GM10266 (cell line): ENCODE measurements at regions not wholly inside any gene's neighbourhood (a gene's known extent, or its start where the extent isn't known, plus 50 kb on each side); places are given as distances from the start of the nearest gene placed in this dataset.
"Not testable (repeated sequence)": the region's sequence is repeated elsewhere in the genome, so short reads cannot be mapped to it uniquely, and the experiment has no call there.

Source experiments
- DNase-seq: peaks from one replicate; pipeline ENCODE4 v3.0.0; 2012; ENCODE audit errors: extremely low spot score
- TF ChIP-seq, protein P1 (sequence below): IDR thresholded peaks from 2 replicates; pipeline ENCODE4 v1.5.1; 2012; ENCODE audit warnings: mild to moderate bottlenecking, low read depth; ENCODE audit not compliant: control insufficient read depth, insufficient read depth; ENCODE audit errors: missing control alignments

DNA sequence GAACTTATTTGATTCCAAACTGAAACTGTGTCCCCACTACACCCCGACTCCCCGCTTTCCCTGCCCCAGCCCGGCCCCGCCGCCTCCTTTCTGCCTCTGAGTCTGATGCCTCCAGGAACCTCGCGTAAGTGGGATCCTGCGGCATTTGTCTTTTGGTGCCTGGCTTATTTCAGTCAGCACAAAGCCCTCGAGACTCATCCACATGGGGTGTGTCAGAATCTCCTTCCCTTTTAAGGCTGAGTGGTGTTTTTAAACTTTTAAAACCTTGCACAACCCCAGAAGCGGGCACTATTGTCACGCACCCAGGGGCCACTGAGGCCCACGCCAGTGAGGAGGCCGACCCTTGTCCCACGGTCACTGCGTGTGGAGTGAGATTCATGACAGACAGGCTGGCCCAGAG is 206.9 kb downstream of the NPIPB11 start:
- not testable (repeated sequence) for DNase-seq

DNA sequence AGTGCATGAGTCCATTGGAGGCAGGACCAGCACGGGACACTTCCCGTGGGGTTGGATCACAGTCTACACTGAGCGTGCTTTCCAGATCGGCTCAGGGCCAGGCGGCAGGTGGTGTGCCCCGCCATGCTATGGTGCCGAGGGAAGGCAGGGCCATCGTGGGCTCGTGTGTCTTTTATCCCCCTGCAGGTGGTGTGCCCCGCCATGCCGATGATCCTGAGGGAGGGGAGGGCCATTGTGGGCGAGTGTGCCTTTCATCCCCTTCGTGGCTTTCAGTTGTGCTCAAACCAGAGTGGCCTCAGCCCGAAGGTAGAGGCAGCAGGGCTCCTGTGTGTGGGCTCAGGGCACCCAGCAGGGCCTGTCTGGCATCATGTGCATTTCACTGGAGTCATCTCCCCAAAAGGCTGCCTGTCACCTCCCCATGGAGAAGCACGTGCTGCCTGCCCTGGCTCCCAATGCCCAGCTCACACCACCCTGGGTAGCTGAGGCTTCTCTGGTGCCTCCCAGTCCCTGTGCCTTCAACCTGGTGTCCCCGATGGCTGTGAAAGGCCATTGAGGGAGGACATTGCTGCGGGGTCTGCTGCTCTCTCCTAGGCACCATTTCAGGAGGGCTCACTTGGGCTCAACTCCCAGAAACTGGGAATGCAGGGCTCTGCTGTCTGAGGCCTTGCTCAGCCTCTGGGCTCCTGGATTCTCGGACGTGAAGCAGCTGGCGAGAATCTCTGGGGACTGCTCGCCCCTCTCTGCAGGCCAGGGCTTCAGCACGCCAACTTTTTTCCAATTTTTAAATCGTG is 207.6 kb downstream of the NPIPB11 start:
- DNase-seq, result no peak
- TF ChIP-seq, protein P1, sequence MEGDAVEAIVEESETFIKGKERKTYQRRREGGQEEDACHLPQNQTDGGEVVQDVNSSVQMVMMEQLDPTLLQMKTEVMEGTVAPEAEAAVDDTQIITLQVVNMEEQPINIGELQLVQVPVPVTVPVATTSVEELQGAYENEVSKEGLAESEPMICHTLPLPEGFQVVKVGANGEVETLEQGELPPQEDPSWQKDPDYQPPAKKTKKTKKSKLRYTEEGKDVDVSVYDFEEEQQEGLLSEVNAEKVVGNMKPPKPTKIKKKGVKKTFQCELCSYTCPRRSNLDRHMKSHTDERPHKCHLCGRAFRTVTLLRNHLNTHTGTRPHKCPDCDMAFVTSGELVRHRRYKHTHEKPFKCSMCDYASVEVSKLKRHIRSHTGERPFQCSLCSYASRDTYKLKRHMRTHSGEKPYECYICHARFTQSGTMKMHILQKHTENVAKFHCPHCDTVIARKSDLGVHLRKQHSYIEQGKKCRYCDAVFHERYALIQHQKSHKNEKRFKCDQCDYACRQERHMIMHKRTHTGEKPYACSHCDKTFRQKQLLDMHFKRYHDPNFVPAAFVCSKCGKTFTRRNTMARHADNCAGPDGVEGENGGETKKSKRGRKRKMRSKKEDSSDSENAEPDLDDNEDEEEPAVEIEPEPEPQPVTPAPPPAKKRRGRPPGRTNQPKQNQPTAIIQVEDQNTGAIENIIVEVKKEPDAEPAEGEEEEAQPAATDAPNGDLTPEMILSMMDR, result no peak

DNA sequence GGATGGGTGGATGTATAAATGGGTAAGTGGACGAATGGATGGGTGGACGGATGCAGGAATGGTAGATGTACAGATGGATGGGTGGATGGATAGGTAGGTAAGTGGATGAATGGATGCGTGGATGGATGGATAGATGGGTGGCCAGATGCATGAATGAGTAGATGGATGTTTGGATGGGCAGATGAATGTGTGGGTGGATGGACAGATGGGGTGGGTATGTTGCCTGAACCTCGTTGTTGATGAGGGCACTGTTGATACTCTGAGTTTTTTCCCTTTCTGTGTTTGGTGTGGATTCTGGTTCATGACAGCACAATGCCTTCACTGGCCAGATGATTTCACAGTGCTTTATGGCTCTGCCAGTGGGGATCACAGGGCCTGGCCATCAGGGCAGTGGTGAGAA is 208.3 kb downstream of the NPIPB11 start:
- TF ChIP-seq, protein P1, result no peak
- DNase-seq, result no peak

DNA sequence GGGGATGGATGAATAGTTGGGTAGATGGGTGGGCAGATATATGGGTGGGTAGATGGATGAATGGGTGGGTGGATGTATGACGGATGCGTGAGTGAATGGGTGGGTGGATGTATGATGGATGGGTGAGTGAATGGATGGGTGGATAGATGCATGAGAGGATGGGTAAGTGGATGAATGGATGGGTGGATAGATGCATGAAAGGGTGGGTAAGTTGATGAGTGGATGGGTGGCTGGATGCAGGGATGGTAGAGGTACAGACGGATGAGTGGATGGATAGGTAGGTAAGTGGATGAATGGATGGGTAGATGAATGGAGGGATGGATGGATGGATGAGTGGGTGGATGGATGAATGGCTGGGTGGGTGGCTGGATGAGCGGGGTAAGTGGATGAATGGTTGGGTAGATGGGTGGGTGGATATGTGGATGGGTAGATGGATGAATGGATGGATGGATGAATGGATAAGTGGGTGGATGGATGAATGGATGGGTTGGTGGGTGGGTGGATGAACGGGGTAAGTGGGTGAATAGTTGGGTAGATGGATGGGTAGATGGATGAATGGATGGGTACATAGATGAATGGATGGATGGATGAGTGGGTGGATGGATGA is 208.9 kb downstream of the NPIPB11 start:
- not testable (repeated sequence) for DNase-seq

DNA sequence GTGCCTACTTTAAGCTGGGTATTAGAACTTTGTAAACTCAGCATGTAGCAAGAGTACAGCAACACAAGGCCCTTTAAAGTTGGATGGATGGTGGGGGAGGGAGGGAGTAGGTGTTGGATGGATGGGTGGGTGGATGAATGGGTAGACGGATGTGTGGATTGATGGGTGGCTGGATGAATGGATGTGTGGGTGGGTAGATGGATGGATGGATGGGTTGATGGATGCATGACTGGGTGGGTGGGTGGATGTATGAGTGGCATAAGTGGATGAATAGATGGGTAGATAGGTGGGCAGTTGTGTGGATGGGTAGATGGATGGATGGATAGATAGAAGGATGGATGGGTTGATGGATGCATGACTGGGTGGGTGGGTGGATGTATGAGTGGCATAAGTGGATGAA is 209.8 kb downstream of the NPIPB11 start:
- DNase-seq, result not testable (repeated sequence)

DNA sequence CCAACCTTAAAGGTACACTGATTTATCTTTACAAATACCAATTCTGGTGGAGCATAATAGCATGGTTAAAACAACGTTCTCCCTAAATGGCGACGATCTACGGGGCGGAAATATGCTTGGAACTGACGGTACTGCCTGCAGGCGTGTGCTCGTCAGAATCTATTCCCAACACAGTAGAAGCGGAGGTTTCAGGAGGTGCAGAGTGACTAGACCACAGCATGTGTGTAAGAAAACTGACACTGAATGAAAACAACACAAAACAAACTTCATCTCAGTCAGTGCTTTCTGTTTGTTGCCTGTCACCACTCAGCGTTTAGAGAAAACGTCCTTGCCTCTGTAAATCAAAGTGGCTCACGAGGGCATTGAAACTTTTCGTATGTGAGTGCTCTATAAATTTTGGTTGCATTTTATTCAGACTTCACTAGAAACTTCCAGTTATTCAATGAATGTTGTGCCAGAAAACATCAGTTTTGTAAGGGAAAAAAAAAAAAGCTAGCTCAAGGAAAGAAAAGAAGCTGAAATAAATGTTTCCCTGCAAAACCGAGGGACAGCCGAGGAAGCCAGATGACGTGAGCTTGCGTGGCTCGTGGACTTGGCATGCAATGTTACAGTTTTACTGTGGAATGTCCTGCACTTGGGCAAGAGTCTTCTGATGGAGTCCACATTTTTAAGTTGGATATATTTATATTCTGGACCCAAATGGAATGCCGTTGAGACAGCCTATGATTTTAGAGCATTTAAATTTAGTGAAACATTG is 210.4 kb downstream of the LAT start:
- not testable (repeated sequence) for DNase-seq

DNA sequence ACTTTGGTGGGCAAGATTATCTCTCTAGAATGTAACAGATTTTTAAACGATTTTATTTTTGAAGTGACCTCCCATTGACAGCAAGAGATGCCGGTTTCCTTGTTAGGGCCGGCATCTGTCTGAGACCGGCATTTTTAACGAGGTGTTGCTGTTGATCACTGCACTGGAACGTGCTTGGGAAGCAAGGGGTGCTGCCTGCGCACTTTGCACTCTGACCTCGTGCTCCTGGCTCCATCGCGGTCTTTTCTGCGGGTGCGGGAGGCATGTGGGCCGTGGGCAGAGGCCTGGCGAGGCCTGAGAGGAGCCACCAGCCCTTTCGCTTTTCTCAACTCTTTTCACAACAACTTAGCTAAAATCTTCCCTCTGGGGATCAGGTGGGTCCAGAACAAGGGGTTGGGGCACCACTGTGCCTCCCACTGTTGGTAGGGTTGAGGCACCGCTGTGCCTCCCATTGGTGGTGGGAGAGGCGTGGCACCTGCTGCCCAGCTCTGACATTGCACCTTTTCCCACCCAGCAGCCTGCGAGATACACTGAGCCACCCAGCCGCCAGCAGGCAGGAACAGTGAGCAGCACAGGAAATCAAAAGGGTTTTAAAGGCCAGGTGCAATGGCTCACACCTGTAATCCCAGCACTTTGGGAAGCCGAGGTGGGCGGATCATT is 209.5 kb downstream of the LAT start:
- DNase-seq, result not testable (repeated sequence)

DNA sequence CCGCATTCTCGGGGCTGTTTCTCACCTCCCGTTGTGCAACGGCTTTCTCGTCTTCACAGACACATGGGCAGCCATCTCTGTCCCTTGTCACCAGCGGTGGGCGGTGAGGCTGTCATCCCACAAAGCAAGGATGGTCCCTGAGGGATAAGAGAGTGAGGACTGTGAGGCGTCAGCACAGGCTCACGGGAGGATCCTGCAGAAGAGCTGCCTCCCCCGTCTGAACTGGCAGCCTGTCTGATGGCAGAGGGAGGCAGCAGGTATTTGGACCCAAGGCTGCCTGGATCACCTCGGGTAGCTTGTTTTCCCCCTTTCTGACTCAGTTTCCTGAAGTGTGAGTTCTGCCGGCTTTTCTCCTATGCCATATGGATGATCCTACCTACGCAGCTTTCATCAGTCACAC is 208.8 kb downstream of the LAT start:
- DNase-seq, result not testable (repeated sequence)

DNA sequence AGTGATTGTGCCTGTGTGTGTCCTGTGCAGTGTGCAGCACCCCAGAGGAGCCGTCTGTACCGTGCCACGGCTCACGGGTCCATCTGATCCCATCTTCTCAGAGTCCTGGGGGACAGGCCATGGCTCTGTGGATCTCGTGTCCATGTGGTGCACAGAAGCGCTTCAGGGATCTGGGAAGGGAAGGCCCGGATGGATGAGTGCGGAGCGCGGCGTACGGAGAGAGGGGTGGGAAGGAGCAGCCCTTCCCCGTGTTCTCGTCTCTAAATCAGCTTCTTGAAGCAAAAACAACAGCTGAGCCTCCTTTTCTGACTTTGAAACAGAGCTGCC is 208.4 kb downstream of the LAT start:
- not testable (repeated sequence) for DNase-seq

DNA sequence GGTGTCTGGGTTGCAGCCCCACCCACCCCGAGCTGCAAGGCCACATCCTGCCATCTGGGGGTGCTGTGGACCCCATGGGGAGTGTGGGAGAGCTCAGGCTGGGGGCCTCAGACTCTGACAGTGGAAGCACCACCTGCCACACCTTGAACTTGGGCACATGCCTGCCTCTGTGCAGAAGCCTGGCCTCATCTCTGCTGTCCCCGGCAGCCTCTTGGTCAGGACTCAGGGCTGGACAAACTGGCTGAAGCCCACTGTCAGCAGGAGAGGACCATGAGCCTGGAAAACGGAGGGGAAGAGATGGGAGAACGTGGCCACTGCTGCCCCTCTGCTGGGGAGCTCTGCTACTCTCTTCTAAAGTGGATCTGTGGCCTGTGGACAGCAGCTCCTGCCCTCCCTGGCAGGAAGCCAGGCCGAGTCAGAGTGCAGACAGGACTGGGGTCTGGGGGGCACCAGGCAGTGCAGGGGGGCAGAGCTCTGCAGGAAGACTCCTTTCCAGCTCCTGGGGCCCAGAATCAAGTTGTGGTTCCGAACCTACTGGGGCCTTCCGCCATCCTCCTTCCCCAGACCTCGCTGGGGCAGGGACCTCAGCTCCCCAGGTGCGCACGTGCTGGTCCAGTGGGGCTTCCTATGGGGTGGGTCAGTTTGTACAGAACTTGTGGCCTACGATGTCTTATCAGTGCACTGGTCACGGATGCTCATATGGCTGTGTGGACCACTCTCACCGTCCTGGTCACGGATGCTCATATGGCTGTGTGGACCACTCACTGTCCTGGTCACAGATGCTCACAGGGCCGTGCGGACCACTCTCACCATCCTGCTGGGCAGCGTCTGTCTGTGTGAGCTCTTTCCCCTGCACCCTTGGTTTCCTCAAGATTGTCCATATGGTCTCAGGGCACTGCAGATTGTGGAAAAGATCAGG is 207.7 kb downstream of the LAT start:
- no peak for DNase-seq
- TF ChIP-seq, protein P1, result peak; percentile 18

DNA sequence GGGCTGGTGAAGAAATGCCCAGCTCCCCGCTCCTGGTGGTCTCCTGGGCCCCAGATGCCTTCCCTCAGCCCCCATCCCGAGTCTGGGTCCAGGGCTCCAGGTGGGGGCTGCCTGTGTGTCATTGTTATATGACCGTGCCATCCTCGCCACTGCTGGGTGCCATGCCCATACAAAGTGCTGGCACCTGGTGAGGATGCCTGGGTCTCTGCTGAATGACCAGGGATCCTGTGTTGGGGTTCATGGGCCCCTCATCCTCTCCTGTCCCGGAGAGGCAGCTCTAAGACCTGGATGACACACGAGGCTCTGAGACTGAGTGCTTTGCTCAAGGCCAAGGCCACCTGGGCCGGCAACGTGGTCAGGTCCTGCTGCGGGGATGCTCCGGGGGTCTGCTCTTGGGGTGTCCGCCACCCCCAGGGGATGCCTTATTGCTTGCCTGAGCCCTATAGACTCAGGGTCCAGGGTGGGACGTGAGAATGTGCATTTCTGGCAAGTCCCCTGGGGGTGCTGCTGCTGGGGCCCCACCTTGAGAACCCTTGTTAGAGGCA is 206.9 kb downstream of the LAT start:
- DNase-seq, result not testable (repeated sequence)

DNA sequence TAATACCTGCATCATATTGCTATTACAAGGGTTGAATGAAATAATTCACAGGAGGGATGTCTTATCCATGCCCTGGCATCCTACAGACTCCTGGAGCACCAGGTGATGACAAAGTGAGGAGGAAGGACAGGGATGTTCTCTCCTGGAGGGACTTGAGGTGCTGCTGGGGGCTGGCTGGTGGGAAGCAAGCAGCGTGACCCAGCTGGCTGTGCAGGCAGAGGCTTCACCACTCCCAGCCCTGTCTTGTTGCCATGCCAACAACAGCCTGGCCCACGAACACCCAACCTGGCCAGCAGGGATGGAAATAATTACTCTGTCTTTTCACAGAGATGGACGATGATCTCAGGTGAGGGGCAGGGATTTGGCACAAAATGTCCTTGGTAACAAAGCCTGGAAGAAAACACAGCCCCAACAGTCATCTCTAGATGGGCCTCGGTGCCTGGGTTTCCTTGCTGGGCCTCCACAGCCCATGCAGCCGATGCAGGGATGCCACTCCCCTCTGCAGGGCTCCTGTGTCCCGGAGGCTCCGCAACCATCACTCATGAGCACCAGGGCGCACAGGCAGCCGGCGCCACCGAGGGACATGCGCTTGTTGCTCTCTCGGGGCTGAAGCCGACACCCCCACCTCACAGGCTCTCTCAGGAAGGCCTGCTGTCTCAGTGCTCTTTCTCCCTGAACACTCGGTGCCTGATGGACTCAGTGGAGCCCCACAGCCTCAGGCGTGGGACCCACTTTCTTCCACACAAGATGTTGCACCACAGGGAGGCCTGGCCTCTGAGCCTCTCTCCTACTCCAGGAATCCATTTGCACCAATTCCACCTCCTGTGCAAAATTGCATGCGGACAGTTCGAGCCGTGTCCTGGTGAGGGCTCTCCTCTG is 205.9 kb downstream of the LAT start:
- not testable (repeated sequence) for DNase-seq

DNA sequence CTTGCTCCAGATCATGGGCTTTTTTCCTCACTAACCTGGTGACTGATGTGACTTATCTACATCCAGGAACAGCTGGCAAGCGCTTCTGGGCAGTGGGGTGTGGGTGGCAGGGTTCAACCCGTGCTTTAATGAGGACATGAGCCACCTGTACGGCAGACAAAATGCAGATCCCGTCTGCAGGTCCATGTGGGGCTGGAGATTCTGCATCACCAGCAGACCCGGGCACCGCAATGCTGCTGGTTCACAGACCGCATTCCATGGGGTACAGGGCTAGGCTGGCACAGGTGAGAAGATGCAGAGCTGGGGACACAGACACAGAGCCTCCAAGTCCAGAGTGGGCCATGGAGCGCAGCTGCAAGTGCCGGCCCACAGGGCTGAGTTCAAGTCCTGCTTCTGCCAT is 204.0 kb downstream of the LAT start:
- not testable (repeated sequence) for DNase-seq

DNA sequence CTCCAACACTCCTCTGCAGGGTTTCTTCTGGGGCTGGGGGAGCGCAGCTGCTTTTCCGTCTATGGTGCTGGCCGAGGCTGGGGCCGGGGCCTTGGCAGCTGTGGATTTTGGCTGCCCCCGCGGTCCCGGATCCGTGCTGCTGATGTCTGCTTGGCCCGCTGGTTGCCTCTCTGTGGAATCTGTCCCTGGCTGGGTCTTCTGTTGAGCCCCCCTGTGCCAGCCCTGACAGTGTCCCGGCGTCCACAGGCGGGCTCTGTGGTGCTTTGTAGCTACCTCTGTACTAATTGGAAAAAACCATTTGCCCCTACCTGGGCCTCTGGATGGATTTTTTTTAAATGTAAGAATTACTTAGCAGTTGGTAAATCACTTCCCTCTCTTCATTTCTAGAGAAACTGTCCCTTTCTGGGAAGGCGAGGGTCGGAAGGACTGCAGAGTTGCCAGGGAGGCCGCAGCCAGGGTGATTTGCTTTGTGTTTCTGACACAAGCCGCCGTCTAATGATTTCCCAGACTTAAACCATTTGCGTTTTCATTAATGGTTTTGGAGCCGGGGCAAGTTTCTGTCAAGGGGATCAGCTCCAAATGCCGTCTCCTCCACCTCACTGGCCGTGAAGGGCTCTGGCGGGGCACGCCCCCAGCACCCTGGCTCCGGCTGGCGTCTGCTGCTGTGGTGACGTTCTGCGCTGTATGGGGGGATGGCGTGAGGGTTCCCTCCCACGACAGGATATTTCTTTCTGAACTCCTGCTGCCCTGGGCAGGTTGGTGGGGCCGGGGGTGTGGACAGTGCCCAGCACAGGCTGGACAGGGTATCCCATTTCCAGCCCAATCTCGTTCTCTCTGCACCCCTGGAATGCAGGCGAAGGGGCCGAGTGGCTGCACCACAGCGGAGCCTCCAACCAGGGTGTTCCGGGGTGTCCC is 201.7 kb downstream of the LAT start:
- not testable (repeated sequence) for DNase-seq
